Spinal cord (tissue), 9 donors: ENCODE measurements at regions not wholly inside any gene's neighbourhood (a gene's known extent, or its start where the extent isn't known, plus 50 kb on each side); places are given as distances from the start of the nearest gene placed in this dataset.

Experiments
- DNase-seq, 6 donors: peaks; one replicate each; pipeline versions ENCODE4 v3.0.0 to v3.0.0-alpha.2; 2013 to 2015; ENCODE audit warnings: low spot score in 6 of 6, low read depth in 4 of 6
- H3K27ac ChIP-seq: one replicate; pipeline ENCODE4 v1.5.1; 2013; ENCODE audit warnings: low read depth, low read length, control low read depth
- H3K27me3 ChIP-seq: one replicate; pipeline ENCODE4 v1.6.1; 2013; ENCODE audit warnings: low read length; ENCODE audit not compliant: control insufficient read depth, insufficient read depth
- H3K36me3 ChIP-seq: one replicate; pipeline ENCODE4 v1.6.1; 2013; ENCODE audit warnings: low read length; ENCODE audit not compliant: control insufficient read depth, insufficient read depth
- H3K4me1 ChIP-seq: one replicate; pipeline ENCODE4 v1.6.1; 2013; ENCODE audit warnings: low read length; ENCODE audit not compliant: control insufficient read depth, insufficient read depth
- H3K4me3 ChIP-seq: one replicate; pipeline ENCODE4 v1.5.1; 2013; ENCODE audit warnings: low read depth, low read length, control low read depth
- H3K9me3 ChIP-seq: one replicate; pipeline ENCODE4 v1.6.1; 2013; ENCODE audit warnings: low read length; ENCODE audit not compliant: control insufficient read depth, insufficient read depth
- WGBS: methylation state at CpG from one replicate; pipeline ENCODE4 v1.1.5; 2013; ENCODE audit warnings: missing lambda C conversion rate; ENCODE audit not compliant: insufficient coverage; 5-methylcytosine and 5-hydroxymethylcytosine counted together
- donor health status: healthy.

- H3K27me3 ChIP-seq = no peaks in the 10 kb centered on the region
- peak in 3 of 6 donors; percentile 71 to 89 (median 85) for DNase-seq
- WGBS = 40% methylated on average over 1 of the region's 4 CpGs
- no peaks in the 10 kb centered on the region for H3K9me3 ChIP-seq
- H3K4me3 ChIP-seq = no peak overlapping the region
- peak overlapping the region; percentile 67 for H3K27ac ChIP-seq
- H3K36me3 ChIP-seq = no peaks in the 10 kb centered on the region
- H3K4me1 ChIP-seq = no peaks in the 10 kb centered on the region
Observed at GRCh38 chr7:48868916-48869315, 55.4 kb upstream of the CDC14C start.

DNA sequence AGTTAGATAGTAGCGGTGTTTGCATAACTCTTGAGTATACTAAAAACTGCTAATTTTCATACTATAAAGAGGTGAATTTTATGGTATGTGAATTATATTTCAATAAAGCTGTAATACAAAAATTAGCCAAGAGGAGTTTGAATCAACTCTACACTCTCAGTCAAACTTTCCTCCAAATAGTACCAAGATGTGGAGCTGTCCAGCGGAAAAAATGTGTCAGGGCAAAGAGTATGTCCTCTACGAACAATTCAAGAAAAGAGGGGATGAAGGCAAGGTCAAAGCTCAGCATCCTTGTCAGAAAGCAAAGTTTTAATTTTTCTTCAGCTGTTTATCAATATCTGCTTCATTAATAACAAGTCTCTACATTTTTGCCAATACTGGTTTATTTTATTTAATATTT lies 51.8 kb upstream of the CDC14C start:
- Histone ChIP-seq H3K4me3 (no peak overlapping the region), H3K36me3 (no peaks in the 10 kb centered on the region), H3K9me3 (peaks cover 2% of the 10 kb centered on the region), H3K4me1 (no peaks in the 10 kb centered on the region), H3K27me3 (no peaks in the 10 kb centered on the region), H3K27ac (no peak overlapping the region)
- WGBS = 90% methylated on average over 2 of the region's 3 CpGs
- no peak for DNase-seq
